SK-N-SH treated with all-trans-retinoic acid at 6 μM for 48 hours (cell line): ENCODE measurements at regions not wholly inside any gene's neighbourhood (a gene's known extent, or its start where the extent isn't known, plus 50 kb on each side); places are given as distances from the start of the nearest gene placed in this dataset.

Experiments
- ATAC-seq: fragments of 200-7000 bp; cut with Tn5 transposase; 3 replicates; pipeline ENCODE4 v1.9.1; 2020; ENCODE audit warnings: mild to moderate bottlenecking, moderate library complexity
- ARNTL ChIP-seq: fragments of 450-650 bp; formaldehyde crosslinking; IDR thresholded peaks from 2 replicates; pipeline ENCODE4 v1.5.0; 2020; ENCODE audit warnings: low read depth, mild to moderate bottlenecking, moderate library complexity, borderline replicate concordance
- BACH2 ChIP-seq: fragments of 250-450 bp; sonication (Bioruptor Pico); IDR thresholded peaks from 2 replicates; pipeline ENCODE4 v1.9.0; 2021; ENCODE audit warnings: mild to moderate bottlenecking, borderline replicate concordance
- CSDC2 ChIP-seq: fragments of 250-450 bp; sonication (Bioruptor Pico); IDR thresholded peaks from 2 replicates; pipeline ENCODE4 v1.5.0; 2020; ENCODE audit warnings: mild to moderate bottlenecking, moderate library complexity
- ESRRG ChIP-seq: fragments of 250-450 bp; sonication (Bioruptor Pico); IDR thresholded peaks from 2 replicates; pipeline ENCODE4 v1.6.1; 2021; ENCODE audit warnings: mild to moderate bottlenecking
- GLIS3 ChIP-seq: fragments of 250-450 bp; sonication (Bioruptor Pico); IDR thresholded peaks from 2 replicates; pipeline ENCODE4 v1.5.0; 2020; ENCODE audit warnings: mild to moderate bottlenecking, moderate library complexity
- ISL1 ChIP-seq: fragments of 250-450 bp; sonication (Bioruptor Pico); IDR thresholded peaks from 2 replicates; pipeline ENCODE4 v2.1.2; 2022; ENCODE audit warnings: mild to moderate bottlenecking, moderate library complexity
- OSR1 ChIP-seq: fragments of 250-450 bp; sonication (Bioruptor Pico); IDR thresholded peaks from 2 replicates; pipeline ENCODE4 v1.8.0; 2022; ENCODE audit warnings: moderate library complexity, mild to moderate bottlenecking, inconsistent platforms
- POU6F1 ChIP-seq: fragments of 250-450 bp; sonication (Bioruptor Pico); IDR thresholded peaks from 2 replicates; pipeline ENCODE4 v1.8.0; 2021; ENCODE audit warnings: low read depth, mild to moderate bottlenecking, moderate library complexity, borderline replicate concordance
- PPARA ChIP-seq: fragments of 250-450 bp; sonication (Bioruptor Pico); IDR thresholded peaks from 2 replicates; pipeline ENCODE4 v1.5.0; 2020; ENCODE audit warnings: mild to moderate bottlenecking, borderline replicate concordance
- RARB ChIP-seq: fragments of 250-450 bp; sonication (Bioruptor Pico); IDR thresholded peaks from 2 replicates; pipeline ENCODE4 v1.8.0; 2021; ENCODE audit warnings: mild to moderate bottlenecking, moderate library complexity
- TCF4 ChIP-seq: fragments of 250-450 bp; sonication (Bioruptor Pico); IDR thresholded peaks from 2 replicates; pipeline ENCODE4 v1.8.0; 2021; ENCODE audit warnings: mild to moderate bottlenecking, moderate library complexity, borderline replicate concordance
- TOX ChIP-seq: fragments of 250-450 bp; sonication (Bioruptor Pico); IDR thresholded peaks from 2 replicates; pipeline ENCODE4 v1.8.0; 2021; ENCODE audit warnings: mild to moderate bottlenecking, moderate library complexity, borderline replicate concordance
- TSHZ2 ChIP-seq: fragments of 250-450 bp; sonication (Bioruptor Pico); IDR thresholded peaks from 2 replicates; pipeline ENCODE4 v1.5.0; 2020; ENCODE audit warnings: mild to moderate bottlenecking, moderate library complexity
- ZC3H10 ChIP-seq: fragments of 250-450 bp; sonication (Bioruptor Pico); IDR thresholded peaks from 2 replicates; pipeline ENCODE4 v1.5.1; 2021; ENCODE audit warnings: mild to moderate bottlenecking, moderate library complexity
- ZFP3 ChIP-seq: fragments of 250-450 bp; sonication (Bioruptor Pico); IDR thresholded peaks from 2 replicates; pipeline ENCODE4 v1.5.0; 2020; ENCODE audit warnings: mild to moderate bottlenecking, moderate library complexity
- ZFP30 ChIP-seq: fragments of 450-650 bp; formaldehyde crosslinking; IDR thresholded peaks from 2 replicates; pipeline ENCODE4 v1.5.0; 2022; ENCODE audit warnings: mild to moderate bottlenecking, moderate library complexity
- ZNF70 ChIP-seq: fragments of 450-650 bp; formaldehyde crosslinking; IDR thresholded peaks from 2 replicates; pipeline ENCODE4 v1.5.0; 2020; ENCODE audit warnings: mild to moderate bottlenecking, moderate library complexity
- ZNF8 ChIP-seq: fragments of 450-650 bp; formaldehyde crosslinking; IDR thresholded peaks from 2 replicates; pipeline ENCODE4 v1.5.0; 2020; ENCODE audit warnings: mild to moderate bottlenecking, moderate library complexity
- TF ChIP-seq, protein P1 (sequence below): fragments of 250-450 bp; sonication (Bioruptor Pico); IDR thresholded peaks from 2 replicates; pipeline ENCODE4 v1.5.1; 2021; ENCODE audit warnings: mild to moderate bottlenecking, moderate library complexity
- TF ChIP-seq, protein P2 (sequence below): fragments of 250-450 bp; sonication (Bioruptor Pico); IDR thresholded peaks from 2 replicates; pipeline ENCODE4 v1.5.1; 2020; ENCODE audit warnings: low read depth, mild to moderate bottlenecking, moderate library complexity
- TF ChIP-seq, protein P3 (sequence below): fragments of 250-450 bp; sonication (Bioruptor Pico); IDR thresholded peaks from 2 replicates; pipeline ENCODE4 v1.8.0; 2020; ENCODE audit warnings: mild to moderate bottlenecking, moderate library complexity, borderline replicate concordance

DNA sequence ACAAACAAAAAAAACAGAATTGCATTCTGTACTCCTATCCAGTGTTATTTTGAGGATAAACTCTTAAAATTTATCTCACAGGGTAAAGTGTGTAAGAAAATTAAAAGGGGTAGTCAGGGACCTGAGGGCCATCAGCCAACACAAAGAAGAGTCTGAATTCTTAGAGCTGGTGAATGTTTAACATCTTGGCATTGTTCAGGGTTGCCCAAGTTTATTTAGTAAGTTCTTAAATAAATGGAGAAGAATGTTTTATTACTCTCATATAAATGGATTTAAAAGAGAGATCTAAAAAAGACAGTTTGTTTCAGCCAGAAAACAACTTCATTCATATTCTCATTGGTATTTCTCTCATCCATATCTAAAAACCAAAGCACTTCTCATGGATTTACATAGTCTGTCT lies 171.7 kb downstream of the LACC1 start:
- no peak for ATAC-seq
- TF ChIP-seq, protein P1, sequence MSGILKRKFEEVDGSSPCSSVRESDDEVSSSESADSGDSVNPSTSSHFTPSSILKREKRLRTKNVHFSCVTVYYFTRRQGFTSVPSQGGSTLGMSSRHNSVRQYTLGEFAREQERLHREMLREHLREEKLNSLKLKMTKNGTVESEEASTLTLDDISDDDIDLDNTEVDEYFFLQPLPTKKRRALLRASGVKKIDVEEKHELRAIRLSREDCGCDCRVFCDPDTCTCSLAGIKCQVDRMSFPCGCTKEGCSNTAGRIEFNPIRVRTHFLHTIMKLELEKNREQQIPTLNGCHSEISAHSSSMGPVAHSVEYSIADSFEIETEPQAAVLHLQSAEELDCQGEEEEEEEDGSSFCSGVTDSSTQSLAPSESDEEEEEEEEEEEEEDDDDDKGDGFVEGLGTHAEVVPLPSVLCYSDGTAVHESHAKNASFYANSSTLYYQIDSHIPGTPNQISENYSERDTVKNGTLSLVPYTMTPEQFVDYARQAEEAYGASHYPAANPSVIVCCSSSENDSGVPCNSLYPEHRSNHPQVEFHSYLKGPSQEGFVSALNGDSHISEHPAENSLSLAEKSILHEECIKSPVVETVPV, result no peak
- TF ChIP-seq, protein P2, sequence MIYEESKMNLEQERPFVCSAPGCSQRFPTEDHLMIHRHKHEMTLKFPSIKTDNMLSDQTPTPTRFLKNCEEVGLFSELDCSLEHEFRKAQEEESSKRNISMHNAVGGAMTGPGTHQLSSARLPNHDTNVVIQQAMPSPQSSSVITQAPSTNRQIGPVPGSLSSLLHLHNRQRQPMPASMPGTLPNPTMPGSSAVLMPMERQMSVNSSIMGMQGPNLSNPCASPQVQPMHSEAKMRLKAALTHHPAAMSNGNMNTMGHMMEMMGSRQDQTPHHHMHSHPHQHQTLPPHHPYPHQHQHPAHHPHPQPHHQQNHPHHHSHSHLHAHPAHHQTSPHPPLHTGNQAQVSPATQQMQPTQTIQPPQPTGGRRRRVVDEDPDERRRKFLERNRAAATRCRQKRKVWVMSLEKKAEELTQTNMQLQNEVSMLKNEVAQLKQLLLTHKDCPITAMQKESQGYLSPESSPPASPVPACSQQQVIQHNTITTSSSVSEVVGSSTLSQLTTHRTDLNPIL, result no peak
- no peak for TF ChIP-seq ZFP30 (CRISPR knock-in tag)
- no peak for TF ChIP-seq BACH2
- TF ChIP-seq, protein P3, sequence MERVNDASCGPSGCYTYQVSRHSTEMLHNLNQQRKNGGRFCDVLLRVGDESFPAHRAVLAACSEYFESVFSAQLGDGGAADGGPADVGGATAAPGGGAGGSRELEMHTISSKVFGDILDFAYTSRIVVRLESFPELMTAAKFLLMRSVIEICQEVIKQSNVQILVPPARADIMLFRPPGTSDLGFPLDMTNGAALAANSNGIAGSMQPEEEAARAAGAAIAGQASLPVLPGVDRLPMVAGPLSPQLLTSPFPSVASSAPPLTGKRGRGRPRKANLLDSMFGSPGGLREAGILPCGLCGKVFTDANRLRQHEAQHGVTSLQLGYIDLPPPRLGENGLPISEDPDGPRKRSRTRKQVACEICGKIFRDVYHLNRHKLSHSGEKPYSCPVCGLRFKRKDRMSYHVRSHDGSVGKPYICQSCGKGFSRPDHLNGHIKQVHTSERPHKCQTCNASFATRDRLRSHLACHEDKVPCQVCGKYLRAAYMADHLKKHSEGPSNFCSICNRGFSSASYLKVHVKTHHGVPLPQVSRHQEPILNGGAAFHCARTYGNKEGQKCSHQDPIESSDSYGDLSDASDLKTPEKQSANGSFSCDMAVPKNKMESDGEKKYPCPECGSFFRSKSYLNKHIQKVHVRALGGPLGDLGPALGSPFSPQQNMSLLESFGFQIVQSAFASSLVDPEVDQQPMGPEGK (CRISPR knock-in tag), result no peak
- TF ChIP-seq TCF4 (CRISPR knock-in tag), result no peak
- no peak for TF ChIP-seq ZNF8
- no peak for TF ChIP-seq TOX (CRISPR knock-in tag)
- no peak for TF ChIP-seq TSHZ2 (CRISPR knock-in tag)
- TF ChIP-seq ARNTL, result no peak
- no peak for TF ChIP-seq ISL1 (CRISPR knock-in tag)
- no peak for TF ChIP-seq OSR1

DNA sequence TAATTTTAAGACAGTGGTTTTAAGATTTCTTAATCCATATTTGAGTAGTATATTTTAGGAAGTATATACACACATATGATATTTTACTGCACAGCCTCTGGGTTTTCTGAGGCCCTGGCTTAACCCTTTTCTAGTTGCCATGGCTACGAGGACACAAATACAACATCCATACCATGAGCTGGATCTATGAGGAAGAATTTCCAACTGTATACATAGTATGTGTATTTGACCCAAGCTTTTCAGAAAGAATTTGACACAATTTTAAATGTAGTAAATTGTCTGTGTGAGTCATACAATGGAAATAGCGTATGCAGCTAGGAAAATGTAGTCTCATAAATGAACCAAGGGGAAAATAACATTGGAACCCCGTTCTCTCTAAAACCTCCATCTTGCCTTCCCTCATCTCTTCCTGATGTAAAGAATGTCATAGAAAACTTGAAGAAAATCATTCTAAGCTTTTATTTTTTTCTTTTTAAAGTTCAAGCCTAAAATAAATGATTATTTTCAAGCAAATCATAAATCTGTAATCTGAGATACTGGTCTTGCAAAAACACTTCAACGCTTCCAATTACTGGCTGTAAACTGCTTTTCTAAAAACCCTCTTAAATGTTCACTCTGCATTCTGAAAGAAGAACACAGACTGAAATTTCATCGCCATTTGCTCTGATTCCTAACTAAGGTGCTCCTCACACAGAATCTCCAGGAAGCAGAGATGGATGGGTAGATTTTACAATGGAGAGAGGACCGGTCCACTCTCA lies 172.4 kb downstream of the LACC1 start:
- ATAC-seq, result no peak
- TF ChIP-seq CSDC2 (CRISPR knock-in tag), result no peak
- TF ChIP-seq ZNF8, result no peak
- TF ChIP-seq ZFP30 (CRISPR knock-in tag), result no peak
- no peak for TF ChIP-seq ZNF70 (CRISPR knock-in tag)
- TF ChIP-seq, protein P1, result no peak
- no peak for TF ChIP-seq RARB (CRISPR knock-in tag)
- TF ChIP-seq, protein P2, result no peak
- no peak for TF ChIP-seq ARNTL
- no peak for TF ChIP-seq PPARA
- no peak for TF ChIP-seq ZFP3 (CRISPR knock-in tag)
- TF ChIP-seq BACH2, result no peak

DNA sequence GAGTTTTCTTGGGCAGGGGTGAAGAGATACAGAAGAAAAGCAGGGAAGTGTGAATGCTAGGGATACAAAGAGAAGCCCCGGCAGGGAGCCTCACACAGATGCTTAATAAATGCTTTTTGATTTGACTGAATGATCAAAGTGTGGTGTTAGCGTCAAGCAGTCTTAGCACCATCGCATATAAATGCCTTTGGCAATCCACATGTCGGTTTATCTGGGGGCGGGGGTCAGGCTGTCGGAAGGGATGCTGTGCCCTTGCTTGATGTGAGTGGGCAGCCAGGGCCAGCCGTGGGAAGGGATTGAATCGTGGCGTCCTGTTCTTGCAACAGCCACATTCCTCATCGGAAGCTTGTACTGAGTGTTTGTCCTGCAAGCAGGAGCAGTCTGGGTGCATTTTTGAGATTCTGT lies 173.1 kb downstream of the LACC1 start:
- no peak for ATAC-seq
- no peak for TF ChIP-seq TCF4 (CRISPR knock-in tag)
- no peak for TF ChIP-seq ZNF70 (CRISPR knock-in tag)
- TF ChIP-seq TOX (CRISPR knock-in tag), result no peak
- TF ChIP-seq CSDC2 (CRISPR knock-in tag), result no peak
- no peak for TF ChIP-seq ARNTL
- no peak for TF ChIP-seq POU6F1 (CRISPR knock-in tag)
- TF ChIP-seq GLIS3 (CRISPR knock-in tag), result no peak
- TF ChIP-seq ZC3H10, result no peak
- no peak for TF ChIP-seq OSR1
- TF ChIP-seq ZFP30 (CRISPR knock-in tag), result no peak
- TF ChIP-seq ESRRG (CRISPR knock-in tag), result no peak
- TF ChIP-seq TSHZ2 (CRISPR knock-in tag), result no peak
- TF ChIP-seq RARB (CRISPR knock-in tag), result no peak
